ENCODE measurements at regions not wholly inside any gene's neighbourhood (a gene's known extent, or its start where the extent isn't known, plus 50 kb on each side); places are given as distances from the start of the nearest gene placed in this dataset.

- intact Hi-C loops (cut with DNase I): no loop called here
- DNase-seq: no peak
Measured at GRCh38 chr12:115174920-115175319, 490.9 kb upstream of the TBX3 start.

- DNase-seq: no peak
- intact Hi-C loops (cut with DNase I): no loop called here
Measured at GRCh38 chr12:115172521-115172920, 488.5 kb upstream of the TBX3 start.

GRCh38 chr12:115169981-115170380 is 486.0 kb upstream of the TBX3 start:
- no peak for DNase-seq
- intact Hi-C loops (cut with DNase I): no loop called here

- intact Hi-C loops (cut with DNase I): no loop called here
- peak in 3 of 42 donors; percentile 3 to 51 (median 10) for DNase-seq
Measured at GRCh38 chr12:115166698-115167315, 482.8 kb upstream of the TBX3 start.

GRCh38 chr12:115163710-115164109 is 479.7 kb upstream of the TBX3 start:
- intact Hi-C loops (cut with DNase I): no loop called here

GRCh38 chr12:115160271-115161128 is 476.5 kb upstream of the TBX3 start:
- DNase-seq: no peak
- intact Hi-C loops (cut with DNase I): no loop called here

More at GRCh38 chr12:115163710-115164109, 479.7 kb upstream of the TBX3 start:
- no peak for DNase-seq

- DNase-seq: no peak
- intact Hi-C loops (cut with DNase I): no loop called here
Measured at GRCh38 chr12:115158816-115159215, 474.8 kb upstream of the TBX3 start.

- DNase-seq: no peak
- intact Hi-C loops (cut with DNase I): no loop called here
Measured at GRCh38 chr12:115155665-115156645, 472.0 kb upstream of the TBX3 start.

- intact Hi-C loops (cut with DNase I): loop anchor here (10.0 kb wide), 1 partner anchor 605 kb away; no protein-coding TSS in a partner anchor
- no peak for DNase-seq
Measured at GRCh38 chr12:115149685-115150378, 465.9 kb upstream of the TBX3 start.

- intact Hi-C loops (cut with DNase I): loop anchor here (10.0 kb wide), 1 partner anchor 606 kb away; no protein-coding TSS in a partner anchor
- no peak for DNase-seq
Measured at GRCh38 chr12:115149279-115149678, 465.3 kb upstream of the TBX3 start.

- intact Hi-C loops (cut with DNase I): loop anchor here (10.0 kb wide), 1 partner anchor 607 kb away; no protein-coding TSS in a partner anchor
- no peak for DNase-seq
Measured at GRCh38 chr12:115147916-115148315, 463.9 kb upstream of the TBX3 start.

- intact Hi-C loops (cut with DNase I): loop anchor here (10.0 kb wide), 1 partner anchor 608 kb away; no protein-coding TSS in a partner anchor
- no peak for DNase-seq
Measured at GRCh38 chr12:115146453-115146852, 462.5 kb upstream of the TBX3 start.

GRCh38 chr12:115144425-115144824 is 460.4 kb upstream of the TBX3 start:
- DNase-seq: no peak
- intact Hi-C loops (cut with DNase I): loop anchor here (10.0 kb wide), 1 partner anchor 610 kb away; no protein-coding TSS in a partner anchor

GRCh38 chr12:115140981-115141655 is 457.1 kb upstream of the TBX3 start:
- intact Hi-C loops (cut with DNase I): loop anchor here (10.0 kb wide), 1 partner anchor 614 kb away; no protein-coding TSS in a partner anchor
- no peak for DNase-seq

- intact Hi-C loops (cut with DNase I): no loop called here
- DNase-seq: no peak
Measured at GRCh38 chr12:115137812-115138521, 454.0 kb upstream of the TBX3 start.

- DNase-seq: peak; percentile 22 to 85 (median 64)
- intact Hi-C loops (cut with DNase I): no loop called here
Measured at GRCh38 chr12:115135800-115136211, 451.8 kb upstream of the TBX3 start.

- no peak for DNase-seq
- intact Hi-C loops (cut with DNase I): no loop called here
Measured at GRCh38 chr12:115134298-115134697, 450.3 kb upstream of the TBX3 start.
